ENCODE measurements at regions not wholly inside any gene's neighbourhood (a gene's known extent, or its start where the extent isn't known, plus 50 kb on each side); places are given as distances from the start of the nearest gene placed in this dataset.
A peak's percentile ranks its signal among the peaks of the same experiment; 100 is the strongest.

GRCh38 chr7:119175911-119176627, 951.6 kb downstream of the ANKRD7 start:
- Histone ChIP-seq H3K27me3 (ENCODE audit: insufficient read depth) (no peaks in the 10 kb centered on the region), H3K79me2 (replicated peaks; ENCODE audit: insufficient read depth) (no peaks in the 10 kb centered on the region), H3K9me2 (ENCODE audit: insufficient read depth) (0 out of 2 replicates have a peak, but pooled peaks cover 4% of the 10 kb centered on the region), H3K4me3 (no peak overlapping the region), H3K36me3 (ENCODE audit: insufficient read depth) (no peaks in the 10 kb centered on the region), H3K4me2 (no peak overlapping the region), H4K20me1 (replicated peaks; ENCODE audit: insufficient read depth) (no peaks in the 10 kb centered on the region), H3K27ac (ENCODE audit: low read depth) (no peak overlapping the region), H2AFZ (no peak overlapping the region), H3K4me1 (ENCODE audit: insufficient read depth) (peaks cover 16% of the 10 kb centered on the region), H3F3A (replicated peaks; ENCODE audit: low read depth) (no peaks in the 10 kb centered on the region)
- no peaks in the 10 kb centered on the region for H3K36me3 Mint-ChIP-seq (ENCODE audit: low read depth)
- H3K4me1 Mint-ChIP-seq = peaks cover 27% of the 10 kb centered on the region
- DNase-seq (ENCODE audit: low spot score) = peak; percentile 98
- peak overlapping the region; percentile 81 for H3K27ac Mint-ChIP-seq
- no peaks in the 10 kb centered on the region for H3K9me3 Mint-ChIP-seq
- H3K27me3 Mint-ChIP-seq (ENCODE audit: insufficient read depth, low read depth, poor library complexity) = peaks cover 4% of the 10 kb centered on the region
- TF ChIP-seq ZNF331 (CRISPR knock-in tag; IDR thresholded peaks at IDR 0.05; ENCODE audit: low read depth) (no peak), STAT1 (IDR thresholded peaks at IDR 0.05; ENCODE audit: unreplicated experiment) (no peak), CTCF (conservative IDR thresholded peaks at IDR 0.05; ENCODE audit: low read depth in 2 of 2) (peak; percentile 90 to 92), REST (IDR thresholded peaks at IDR 0.05; ENCODE audit: unreplicated experiment) (no peak), ZNF462 (CRISPR knock-in tag; IDR thresholded peaks at IDR 0.05) (0 out of 2 replicates have a peak, but pooled peaks have one; percentile 15)
- H3K4me3 Mint-ChIP-seq = no peak overlapping the region
- peak; percentile 100 for ATAC-seq

Data from GM23338 (cell line).